Right renal cortex interstitium (tissue), 3 donors: ENCODE measurements at regions not wholly inside any gene's neighbourhood (a gene's known extent, or its start where the extent isn't known, plus 50 kb on each side); places are given as distances from the start of the nearest gene placed in this dataset.

Experiments used
- DNase-seq, 3 donors: peaks; one replicate each; pipeline ENCODE4 v3.0.0-alpha.2; 2013; ENCODE audit warnings: low read depth in 3 of 3, low spot score in 2 of 3

- DNase-seq: no peak
Measured at GRCh38 chr18:34590503-34590902, 119.6 kb upstream of the DTNA start.

GRCh38 chr18:34591920-34592444 is 118.1 kb upstream of the DTNA start:
- DNase-seq: no peak

- DNase-seq: no peak
Measured at GRCh38 chr18:34592481-34592880, 117.6 kb upstream of the DTNA start.

- DNase-seq: peak in 2 of 3 donors; percentile 33 to 47
Measured at GRCh38 chr18:34592961-34593382, 117.1 kb upstream of the DTNA start.

GRCh38 chr18:34594266-34594665 is 115.8 kb upstream of the DTNA start:
- no peak for DNase-seq

GRCh38 chr18:34595690-34596089 is 114.4 kb upstream of the DTNA start:
- DNase-seq: no peak

GRCh38 chr18:34598120-34598635 is 111.9 kb upstream of the DTNA start:
- DNase-seq: no peak

GRCh38 chr18:34600158-34600557 is 109.9 kb upstream of the DTNA start:
- no peak for DNase-seq

GRCh38 chr18:34600874-34601656 is 109.0 kb upstream of the DTNA start:
- no peak for DNase-seq

- DNase-seq: no peak
Measured at GRCh38 chr18:34604591-34604990, 105.5 kb upstream of the DTNA start.

- no peak for DNase-seq
Measured at GRCh38 chr18:34606851-34607250, 103.2 kb upstream of the DTNA start.

- no peak for DNase-seq
Measured at GRCh38 chr18:34608064-34608463, 102.0 kb upstream of the DTNA start.

- no peak for DNase-seq
Measured at GRCh38 chr18:34609986-34610648, 100.0 kb upstream of the DTNA start.

- DNase-seq: no peak
Measured at GRCh38 chr18:34611904-34612303, 98.2 kb upstream of the DTNA start.

GRCh38 chr18:34620258-34620861 is 89.7 kb upstream of the DTNA start:
- no peak for DNase-seq

GRCh38 chr18:34623557-34623956 is 86.5 kb upstream of the DTNA start:
- no peak for DNase-seq

GRCh38 chr18:34624551-34624950 is 85.5 kb upstream of the DTNA start:
- DNase-seq: no peak

- DNase-seq: no peak
Measured at GRCh38 chr18:34626404-34627136, 83.5 kb upstream of the DTNA start.

- DNase-seq: no peak
Measured at GRCh38 chr18:34627137-34627920, 82.8 kb upstream of the DTNA start.
